H1 (cell line): ENCODE measurements at regions not wholly inside any gene's neighbourhood (a gene's known extent, or its start where the extent isn't known, plus 50 kb on each side); places are given as distances from the start of the nearest gene placed in this dataset.

Source experiments
- CTCF ChIA-PET: fragments of 300-600 bp; sonication (Branson Sonifier 250); formaldehyde crosslinking; loops from one replicate; lab custom pipeline; 2021; ENCODE audit not compliant: partially characterized antibody; lab: Charles Lee
- POLR2A ChIA-PET: fragments of 300-600 bp; sonication (Branson Sonifier 250); formaldehyde crosslinking; loops from one replicate; lab custom pipeline; 2021; ENCODE audit warnings: inconsistent platforms; ENCODE audit not compliant: partially characterized antibody; lab: Charles Lee
- DNase-seq, 2 experiments: peaks; one replicate each; pipeline versions ENCODE4 v3.0.0 to v3.0.0-alpha.2; 2010 to 2022; ENCODE audit warnings: low spot score in 2 of 2, low read depth in 1 of 2, mixed read lengths in 1 of 2
- FAIRE-seq: peaks from 2 replicates; lab custom pipeline; 2011; peaks lifted over from hg19 to GRCh38; lab: Jason Lieb, UNC
- H2AFZ ChIP-seq: 2 replicates; pipeline ENCODE4 v1.8.1; 2012; ENCODE audit warnings: low read length, inconsistent platforms
- H2AK5ac ChIP-seq: 2 replicates; pipeline ENCODE4 v1.6.1; 2013; ENCODE audit warnings: low read depth, low read length
- H2BK120ac ChIP-seq: replicated peaks from 2 replicates; pipeline ENCODE3; 2013; ENCODE audit warnings: low read depth, low read length, inconsistent platforms
- H2BK12ac ChIP-seq: 2 replicates; pipeline ENCODE4 v1.6.1; 2013; ENCODE audit warnings: low read depth, low read length
- H2BK15ac ChIP-seq: 2 replicates; pipeline ENCODE4 v1.6.1; 2013; ENCODE audit warnings: low read length
- H2BK20ac ChIP-seq: 2 replicates; pipeline ENCODE4 v1.6.1; 2013; ENCODE audit warnings: low read length
- H2BK5ac ChIP-seq: 2 replicates; pipeline ENCODE4 v1.6.1; 2013; ENCODE audit warnings: low read depth, low read length
- H3K14ac ChIP-seq: 2 replicates; pipeline ENCODE4 v1.6.1; 2013; ENCODE audit warnings: inconsistent platforms; ENCODE audit not compliant: insufficient read length
- H3K18ac ChIP-seq: 2 replicates; pipeline ENCODE4 v1.6.1; 2013; ENCODE audit warnings: low read length; ENCODE audit errors: extremely low read depth
- H3K23ac ChIP-seq: 2 replicates; pipeline ENCODE4 v1.6.1; 2013; ENCODE audit warnings: inconsistent platforms; ENCODE audit not compliant: insufficient read length
- H3K23me2 ChIP-seq: 2 replicates; pipeline ENCODE4 v1.6.1; 2013; ENCODE audit warnings: low read depth, low read length
- H3K27ac ChIP-seq: 2 replicates; pipeline ENCODE4 v1.6.1; 2011; ENCODE audit warnings: low read depth, low read length, inconsistent platforms
- H3K27me3 ChIP-seq, 4 experiments: replicated peaks in 1 of 4; 1 replicate in 1 of 4; 2 replicates in 3 of 4; pipeline versions ENCODE4 v1.6.1 to v1.8.1; 2011 to 2013; ENCODE audit warnings: low read length in 3 of 4, mild to moderate bottlenecking in 3 of 4, inconsistent platforms in 2 of 4, mixed read lengths in 2 of 4, moderate library complexity in 1 of 4; ENCODE audit not compliant: control insufficient read depth in 3 of 4, insufficient read depth in 3 of 4; ENCODE audit errors: extremely low read depth in 1 of 4
- H3K36me3 ChIP-seq, 4 experiments: 2 replicates each; pipeline versions ENCODE4 v1.6.1 to v1.8.1; 2011 to 2013; ENCODE audit warnings: mild to moderate bottlenecking in 4 of 4, low read length in 3 of 4, moderate library complexity in 2 of 4, control low read depth in 1 of 4, inconsistent platforms in 1 of 4; ENCODE audit not compliant: insufficient read depth in 4 of 4, control insufficient read depth in 2 of 4
- H3K4ac ChIP-seq: replicated peaks from 2 replicates; pipeline ENCODE3; 2013; ENCODE audit warnings: low read length, low read depth, mixed read lengths, inconsistent platforms; ENCODE audit not compliant: insufficient read length
- H3K4me1 ChIP-seq, 4 experiments: replicated peaks in 1 of 4; 1 replicate in 1 of 4; 2 replicates in 3 of 4; pipeline versions ENCODE4 v1.6.1 to v1.8.1; 2011 to 2013; ENCODE audit warnings: low read length in 3 of 4, inconsistent platforms in 2 of 4, mixed read lengths in 1 of 4; ENCODE audit not compliant: insufficient read depth in 4 of 4, control insufficient read depth in 3 of 4
- H3K4me2 ChIP-seq, 2 experiments: 2 replicates each; pipeline versions ENCODE4 v1.6.1 to v1.8.1; 2011 to 2013; ENCODE audit warnings: low read depth in 2 of 2, low read length in 2 of 2, control low read depth in 1 of 2, inconsistent platforms in 1 of 2, mild to moderate bottlenecking in 1 of 2; ENCODE audit not compliant: insufficient read depth in 1 of 2
- H3K4me3 ChIP-seq, 4 experiments: fragments of 200-600, 300-600 bp in 1 of 4; sonication (generic), shearing (Covaris generic), sonication (Bioruptor Twin) in 1 of 4; 2 replicates each; pipeline versions ENCODE4 v1.5.1 to v1.8.1; 2011 to 2016; ENCODE audit warnings: low read length in 4 of 4, low read depth in 3 of 4, control low read depth in 2 of 4, inconsistent platforms in 2 of 4, mild to moderate bottlenecking in 2 of 4, mixed read lengths in 1 of 4, moderate library complexity in 1 of 4; ENCODE audit not compliant: insufficient read depth in 2 of 4; ENCODE audit errors: extremely low read depth in 1 of 4
- H3K56ac ChIP-seq: replicated peaks from 2 replicates; pipeline ENCODE3; 2013; ENCODE audit warnings: low read depth, mild to moderate bottlenecking, mixed read lengths, low read length, inconsistent platforms; ENCODE audit not compliant: insufficient read length
- H3K79me1 ChIP-seq: 2 replicates; pipeline ENCODE4 v1.6.1; 2013; ENCODE audit warnings: low read depth, low read length, control low read depth
- H3K79me2 ChIP-seq, 2 experiments: 2 replicates each; pipeline versions ENCODE4 v1.6.1 to v1.8.1; 2012 to 2013; ENCODE audit warnings: low read length in 2 of 2, mild to moderate bottlenecking in 2 of 2, inconsistent platforms in 1 of 2; ENCODE audit not compliant: insufficient read depth in 2 of 2, control insufficient read depth in 1 of 2
- H3K9ac ChIP-seq, 4 experiments: replicated peaks in 1 of 4; 1 replicate in 1 of 4; 2 replicates in 3 of 4; pipeline versions ENCODE4 v1.6.1 to v1.8.1; 2011 to 2013; ENCODE audit warnings: low read depth in 3 of 4, low read length in 3 of 4, control low read depth in 2 of 4, mild to moderate bottlenecking in 2 of 4, moderate library complexity in 2 of 4, inconsistent platforms in 1 of 4; ENCODE audit errors: extremely low read depth in 1 of 4
- H3K9me3 ChIP-seq, 2 experiments: 2 replicates each; pipeline versions ENCODE4 v1.6.1 to v1.8.1; 2012 to 2013; ENCODE audit warnings: mild to moderate bottlenecking in 2 of 2, moderate library complexity in 2 of 2, control low read depth in 1 of 2, inconsistent platforms in 1 of 2, low read depth in 1 of 2, low read length in 1 of 2, mixed read lengths in 1 of 2; ENCODE audit not compliant: insufficient read depth in 2 of 2
- H4K20me1 ChIP-seq, 2 experiments: replicated peaks in 1 of 2; 2 replicates each; pipeline versions ENCODE3 to v1.8.1; 2011 to 2013; ENCODE audit warnings: inconsistent platforms in 2 of 2, low read length in 2 of 2, mild to moderate bottlenecking in 1 of 2; ENCODE audit not compliant: insufficient read depth in 2 of 2, control insufficient read depth in 1 of 2
- H4K5ac ChIP-seq: 2 replicates; pipeline ENCODE4 v1.6.1; 2013; ENCODE audit warnings: low read length, low read depth, mixed read lengths, inconsistent platforms; ENCODE audit not compliant: insufficient read length
- H4K8ac ChIP-seq: 2 replicates; pipeline ENCODE4 v1.8.0; 2013; ENCODE audit warnings: mild to moderate bottlenecking, moderate library complexity, low read length, inconsistent platforms; ENCODE audit not compliant: insufficient read depth; ENCODE audit errors: extremely low read depth
- H4K91ac ChIP-seq: replicated peaks from 2 replicates; pipeline ENCODE3; 2013; ENCODE audit warnings: low read length, mixed read lengths, inconsistent platforms; ENCODE audit not compliant: insufficient read length
- CBX5 ChIP-seq: fragments of 300-800, 300-1000 bp; sonication (generic); IDR thresholded peaks from 2 replicates; pipeline ENCODE4 v1.7.1; 2016; ENCODE audit warnings: antibody characterized with exemption, low read length, low read depth
- CHD1 ChIP-seq: IDR thresholded peaks from 2 replicates; pipeline ENCODE4 v1.6.1; 2012; ENCODE audit warnings: low read depth, low read length, improper control_type of control experiment
- CTBP2 ChIP-seq: IDR thresholded peaks from 2 replicates; pipeline ENCODE4 v1.7.0; 2011; ENCODE audit warnings: borderline replicate concordance, mild to moderate bottlenecking, moderate library complexity, mixed read lengths, low read length; ENCODE audit not compliant: insufficient read depth, insufficient read length
- EP300 ChIP-seq, 2 experiments: IDR thresholded peaks; 1 replicate in 1 of 2; 2 replicates in 1 of 2; pipeline ENCODE4 v1.6.1; 2011 to 2012; ENCODE audit warnings: low read depth in 2 of 2, low read length in 2 of 2, mild to moderate bottlenecking in 2 of 2, borderline replicate concordance in 1 of 2, inconsistent platforms in 1 of 2, moderate library complexity in 1 of 2
- GTF2F1 ChIP-seq: IDR thresholded peaks from 2 replicates; pipeline ENCODE4 v1.6.1; 2012; ENCODE audit warnings: low read depth, low read length, improper control_type of control experiment, borderline replicate concordance
- PHF8 ChIP-seq: fragments of 200-600 bp; sonication (generic); conservative IDR thresholded peaks from 2 replicates; pipeline ENCODE4 v1.7.1; 2012; ENCODE audit warnings: low read depth, mild to moderate bottlenecking, inconsistent platforms, low read length, moderate library complexity
- RNF2 ChIP-seq: fragments of 200-900, 300-1000 bp; sonication (generic); IDR thresholded peaks from 2 replicates; pipeline ENCODE4 v1.7.1; 2016; ENCODE audit warnings: borderline replicate concordance, low read depth, mild to moderate bottlenecking, antibody characterized with exemption, low read length; ENCODE audit not compliant: poor library complexity, severe bottlenecking; ENCODE audit errors: missing control alignments
- SUZ12 ChIP-seq: fragments of 200-600 bp; sonication (generic); IDR thresholded peaks from 2 replicates; pipeline ENCODE4 v1.6.1; 2012; ENCODE audit warnings: mild to moderate bottlenecking, inconsistent platforms, low read length, moderate library complexity, mixed read lengths
- WGBS, 2 experiments: shearing (Covaris generic) in 1 of 2; methylation state at CpG; one replicate each; pipeline versions ENCODE4 v1.1.6 to v1.1.7; 2013 to 2015; ENCODE audit warnings: low lambda C conversion rate in 2 of 2, mixed read lengths in 2 of 2, inconsistent platforms in 1 of 2, low coverage in 1 of 2, missing lambda C conversion rate in 1 of 2; ENCODE audit not compliant: insufficient replicate concordance in 2 of 2, insufficient coverage in 1 of 2, insufficient read length in 1 of 2; ENCODE audit errors: extremely low coverage in 1 of 2, missing lambda C conversion rate in 1 of 2; 5-methylcytosine and 5-hydroxymethylcytosine counted together
- TF ChIP-seq, protein P1 (sequence below): IDR thresholded peaks from 2 replicates; pipeline ENCODE4 v1.6.1; 2012; ENCODE audit warnings: low read length, inconsistent platforms
- TF ChIP-seq, protein P2 (sequence below): IDR thresholded peaks from 2 replicates; pipeline ENCODE4 v1.6.1; 2011; ENCODE audit warnings: low read length, improper control_type of control experiment

DNA sequence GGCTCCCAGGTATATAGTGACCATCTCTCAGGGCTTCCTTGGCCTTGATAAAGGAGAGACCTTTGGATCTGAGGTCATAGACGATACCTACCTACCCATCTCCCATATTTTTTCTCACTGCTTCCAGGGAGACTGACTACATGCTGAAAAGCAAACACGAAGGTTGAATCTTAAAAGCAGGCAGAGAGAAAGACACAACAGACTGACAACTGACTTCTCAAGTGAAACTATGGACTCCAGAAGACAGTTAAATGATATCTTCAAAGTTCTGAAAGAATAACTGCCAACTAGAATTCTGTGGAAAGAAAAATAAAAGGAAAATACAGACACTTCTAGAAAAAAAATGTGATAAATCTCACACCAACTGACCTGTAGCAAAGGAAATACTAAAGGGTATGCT, 76.5 kb upstream of the HAAO start:
- H3K27ac ChIP-seq: no peak overlapping the region
- POLR2A ChIA-PET: no interaction called here
- CTCF ChIA-PET: no interaction called here
- H4K5ac ChIP-seq: no peak overlapping the region
- no peak overlapping the region for H3K4me3 ChIP-seq
- H3K79me1 ChIP-seq: no peaks in the 10 kb centered on the region
- H3K9me3 ChIP-seq: peaks cover 9 to 10% of the 10 kb centered on the region in 2 experiments; a peak in 2 of 4 replicates
- no peaks in the 10 kb centered on the region for H3K27me3 ChIP-seq
- no peak overlapping the region for H2AK5ac ChIP-seq
- no peak overlapping the region for H2BK12ac ChIP-seq
- no peak overlapping the region for H3K56ac ChIP-seq
- no peak overlapping the region for H4K8ac ChIP-seq
- no peak overlapping the region for H3K9ac ChIP-seq
- no peak overlapping the region for H3K4me2 ChIP-seq
- H3K14ac ChIP-seq: no peak overlapping the region
- H2BK15ac ChIP-seq: no peak overlapping the region
- H2BK120ac ChIP-seq: no peak overlapping the region
- no peak overlapping the region for H3K23ac ChIP-seq
- no peak overlapping the region for H4K91ac ChIP-seq
- no peak overlapping the region for H2AFZ ChIP-seq
- H2BK20ac ChIP-seq: no peak overlapping the region
- FAIRE-seq (no peak), DNase-seq (no peak)
- H3K18ac ChIP-seq: no peak overlapping the region
- no peak overlapping the region for H3K4ac ChIP-seq
- H3K4me1 ChIP-seq: no peaks in the 10 kb centered on the region
- H4K20me1 ChIP-seq: no peaks in the 10 kb centered on the region
- TF ChIP-seq, protein P1, sequence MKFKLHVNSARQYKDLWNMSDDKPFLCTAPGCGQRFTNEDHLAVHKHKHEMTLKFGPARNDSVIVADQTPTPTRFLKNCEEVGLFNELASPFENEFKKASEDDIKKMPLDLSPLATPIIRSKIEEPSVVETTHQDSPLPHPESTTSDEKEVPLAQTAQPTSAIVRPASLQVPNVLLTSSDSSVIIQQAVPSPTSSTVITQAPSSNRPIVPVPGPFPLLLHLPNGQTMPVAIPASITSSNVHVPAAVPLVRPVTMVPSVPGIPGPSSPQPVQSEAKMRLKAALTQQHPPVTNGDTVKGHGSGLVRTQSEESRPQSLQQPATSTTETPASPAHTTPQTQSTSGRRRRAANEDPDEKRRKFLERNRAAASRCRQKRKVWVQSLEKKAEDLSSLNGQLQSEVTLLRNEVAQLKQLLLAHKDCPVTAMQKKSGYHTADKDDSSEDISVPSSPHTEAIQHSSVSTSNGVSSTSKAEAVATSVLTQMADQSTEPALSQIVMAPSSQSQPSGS: no peak
- TF ChIP-seq EP300 (IDR thresholded peaks at IDR 0.05; ENCODE audit: borderline replicate concordance in 1 of 2, low read depth in 2 of 2, low read length in 2 of 2): no peak
- TF ChIP-seq PHF8: no peak
- no peak for TF ChIP-seq CBX5
- TF ChIP-seq GTF2F1: no peak
- no peak for TF ChIP-seq CTBP2
- no peak for TF ChIP-seq SUZ12
- TF ChIP-seq RNF2: no peak
- TF ChIP-seq, protein P2, sequence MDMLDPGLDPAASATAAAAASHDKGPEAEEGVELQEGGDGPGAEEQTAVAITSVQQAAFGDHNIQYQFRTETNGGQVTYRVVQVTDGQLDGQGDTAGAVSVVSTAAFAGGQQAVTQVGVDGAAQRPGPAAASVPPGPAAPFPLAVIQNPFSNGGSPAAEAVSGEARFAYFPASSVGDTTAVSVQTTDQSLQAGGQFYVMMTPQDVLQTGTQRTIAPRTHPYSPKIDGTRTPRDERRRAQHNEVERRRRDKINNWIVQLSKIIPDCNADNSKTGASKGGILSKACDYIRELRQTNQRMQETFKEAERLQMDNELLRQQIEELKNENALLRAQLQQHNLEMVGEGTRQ: no peak
- no peak for TF ChIP-seq CHD1
- H3K79me2 ChIP-seq: no peaks in the 10 kb centered on the region
- no peak overlapping the region for H2BK5ac ChIP-seq
- no peaks in the 10 kb centered on the region for H3K36me3 ChIP-seq
- no peaks in the 10 kb centered on the region for H3K23me2 ChIP-seq
- WGBS, 2 experiments: 96% methylated on average over 2 of the region's 2 CpGs; no CpG with 5 or more reads in 1 of the 2 experiments
